ENCODE measurements at regions not wholly inside any gene's neighbourhood (a gene's known extent, or its start where the extent isn't known, plus 50 kb on each side); places are given as distances from the start of the nearest gene placed in this dataset.

GRCh38 chr18:45559258-45559657, 56.0 kb upstream of the SLC14A2 start:
- no peak for TF ChIP-seq YY1 (IDR thresholded peaks at IDR 0.05; ENCODE audit: low read depth)
- TF ChIP-seq ZBTB7A (IDR thresholded peaks at IDR 0.05; ENCODE audit: low read depth): no peak
- no peak for TF ChIP-seq EP300 (IDR thresholded peaks at IDR 0.05; ENCODE audit: borderline replicate concordance)
